HG02870 (cell line): ENCODE measurements at regions not wholly inside any gene's neighbourhood (a gene's known extent, or its start where the extent isn't known, plus 50 kb on each side); places are given as distances from the start of the nearest gene placed in this dataset.
"Not testable (repeated sequence)": the region's sequence is repeated elsewhere in the genome, so short reads cannot be mapped to it uniquely, and the experiment has no call there.

Experiments
- ATAC-seq: cut with Tn5 transposase; IDR thresholded peaks from one replicate; pipeline ENCODE4 v1.9.1; 2021; ENCODE audit warnings: mild to moderate bottlenecking, moderate library complexity; ENCODE audit not compliant: unreplicated experiment

DNA sequence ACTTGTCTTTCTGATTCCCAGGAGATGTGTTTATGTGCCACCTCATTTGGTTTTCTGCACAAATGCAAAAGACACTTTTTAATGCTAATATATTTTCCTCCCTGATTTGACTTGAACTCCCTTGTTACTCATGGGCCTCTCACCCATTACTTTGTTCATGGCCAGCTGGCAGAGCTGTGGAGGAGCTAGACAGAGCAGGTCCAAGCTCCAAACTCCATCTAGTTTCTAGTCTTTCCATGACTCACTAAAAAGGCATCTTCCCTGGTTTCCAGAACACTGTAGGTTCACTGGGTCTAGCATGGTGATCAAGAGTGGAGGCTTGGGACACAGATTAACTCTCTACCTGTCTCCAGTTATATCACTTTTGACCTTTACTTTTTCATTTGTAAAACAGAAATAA is 161.0 kb upstream of the SLC28A3 start:
- ATAC-seq, result no peak

- no peak for ATAC-seq
These were observed 161.5 kb upstream of the SLC28A3 start for GRCh38 chr9:84502066-84502465.

- ATAC-seq, result no peak
These were observed 163.8 kb upstream of the SLC28A3 start for GRCh38 chr9:84504360-84504759.

- no peak for ATAC-seq
These were observed 157.9 kb upstream of the NTRK2 start for GRCh38 chr9:84511651-84512050.

GRCh38 chr9:84512493-84512892 is 157.0 kb upstream of the NTRK2 start:
- ATAC-seq, result no peak

DNA sequence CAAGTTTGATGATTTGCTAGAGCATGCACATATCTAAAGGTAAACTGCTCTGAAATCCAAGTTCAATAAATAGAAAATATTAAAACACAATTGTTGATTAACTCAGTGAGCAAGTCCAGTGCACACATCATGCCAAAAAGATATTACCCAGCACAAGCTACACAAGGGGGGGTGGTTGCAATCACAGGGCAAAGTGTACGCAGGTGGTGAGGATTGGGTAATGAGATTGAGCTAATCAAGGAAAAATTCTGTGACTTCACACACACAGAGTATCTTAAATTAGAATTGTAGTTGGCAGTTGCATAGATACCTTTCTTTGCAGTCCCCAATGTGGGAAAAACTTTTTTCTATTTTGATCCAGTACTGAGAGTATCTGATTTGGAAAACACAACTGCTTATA is 156.1 kb upstream of the NTRK2 start:
- ATAC-seq, result no peak

DNA sequence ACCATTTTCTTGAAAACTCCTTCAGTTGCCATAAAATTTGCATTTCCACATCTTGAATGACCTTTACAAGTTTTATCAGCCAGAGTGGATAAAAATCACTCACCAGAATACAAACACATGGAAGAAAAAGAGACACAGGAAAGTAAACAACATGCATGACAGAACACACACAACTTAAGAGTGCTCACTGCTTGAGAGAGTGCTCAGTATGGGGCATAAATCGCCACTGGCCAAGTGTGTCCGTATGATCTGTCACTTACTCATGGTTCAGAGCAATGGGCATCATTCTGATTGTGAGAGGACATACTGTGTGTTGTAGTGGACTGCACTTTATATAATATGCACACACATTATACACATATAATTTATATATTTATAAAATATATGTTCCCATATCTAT is 155.6 kb upstream of the NTRK2 start:
- ATAC-seq, result no peak

GRCh38 chr9:84514421-84514820 is 155.1 kb upstream of the NTRK2 start:
- no peak for ATAC-seq

DNA sequence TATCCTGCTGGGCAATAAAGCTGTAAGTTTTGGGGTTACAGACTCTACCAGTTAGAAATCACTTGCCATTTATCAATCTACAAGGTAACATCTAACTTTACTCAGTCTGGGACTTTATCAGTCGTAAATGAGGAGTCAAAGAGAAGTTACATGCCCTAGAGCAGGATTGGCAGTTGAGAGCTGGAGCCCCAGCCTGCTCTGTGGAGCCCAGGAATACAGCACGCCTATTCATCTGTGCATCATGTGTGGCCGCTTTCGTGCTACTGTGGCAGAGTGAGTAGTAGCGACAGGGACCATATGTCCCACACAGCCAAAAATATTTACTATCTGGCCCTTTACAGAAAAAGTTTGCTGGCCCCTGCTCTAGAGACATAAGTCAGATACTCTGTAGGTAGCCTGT is 152.5 kb upstream of the NTRK2 start:
- ATAC-seq, result no peak

- ATAC-seq, result no peak
These were observed 150.1 kb upstream of the NTRK2 start for GRCh38 chr9:84519413-84519812.

- no peak for ATAC-seq
These were observed 148.3 kb upstream of the NTRK2 start for GRCh38 chr9:84521208-84521607.

DNA sequence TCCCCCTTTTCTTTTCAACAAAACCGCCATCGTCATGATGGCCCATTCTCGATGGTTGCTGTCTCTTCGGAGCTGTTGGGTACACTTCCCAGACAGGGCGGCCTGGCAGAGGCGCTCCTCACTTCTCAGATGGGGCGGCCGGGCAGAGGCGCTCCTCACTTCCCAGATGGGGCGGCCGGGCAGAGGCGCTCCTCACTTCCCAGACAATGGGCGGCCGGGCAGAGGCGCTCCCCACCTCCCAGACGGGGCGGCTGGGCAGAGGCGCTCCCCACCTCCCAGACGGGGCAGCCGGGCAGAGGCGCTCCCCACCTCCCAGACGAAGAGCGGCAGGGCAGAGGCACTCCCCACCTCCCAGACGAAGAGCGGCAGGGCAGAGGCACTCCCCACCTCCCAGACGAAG is 143.3 kb upstream of the NTRK2 start:
- not testable (repeated sequence) for ATAC-seq

DNA sequence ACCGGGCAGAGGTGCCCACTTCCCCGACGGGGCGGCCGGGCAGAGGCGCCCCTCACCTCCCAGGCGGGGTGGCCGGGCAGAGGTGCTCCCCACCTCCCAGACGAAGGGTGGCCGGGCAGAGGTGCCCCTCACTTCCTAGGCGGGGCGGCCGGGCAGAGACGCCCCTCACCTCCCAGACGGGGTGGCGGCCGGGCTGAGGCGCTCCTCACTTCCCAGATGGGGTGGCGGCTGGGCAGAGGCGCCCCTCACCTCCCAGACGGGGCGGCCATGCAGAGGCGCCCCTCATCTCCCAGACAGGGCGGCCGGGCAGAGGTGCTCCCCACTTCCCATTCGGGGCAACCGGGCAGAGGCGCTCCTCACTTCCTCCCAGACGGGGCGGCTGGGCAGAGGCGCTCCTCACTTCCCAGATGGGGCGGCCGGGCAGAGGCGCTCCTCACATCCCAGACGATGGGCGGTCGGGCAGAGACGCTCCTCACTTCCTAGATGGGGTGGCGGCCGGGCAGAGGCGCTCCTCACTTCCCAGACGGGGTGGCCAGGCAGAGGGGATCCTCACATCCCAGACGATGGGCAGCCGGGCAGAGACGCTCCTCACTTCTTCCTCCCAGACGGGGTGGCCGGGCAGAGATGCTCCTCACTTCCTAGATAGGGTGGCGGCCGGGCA is 142.3 kb upstream of the NTRK2 start:
- not testable (repeated sequence) for ATAC-seq

- ATAC-seq, result not testable (repeated sequence)
These were observed 133.6 kb upstream of the NTRK2 start for GRCh38 chr9:84535973-84536372.

GRCh38 chr9:84538879-84539278 is 130.7 kb upstream of the NTRK2 start:
- no peak for ATAC-seq

DNA sequence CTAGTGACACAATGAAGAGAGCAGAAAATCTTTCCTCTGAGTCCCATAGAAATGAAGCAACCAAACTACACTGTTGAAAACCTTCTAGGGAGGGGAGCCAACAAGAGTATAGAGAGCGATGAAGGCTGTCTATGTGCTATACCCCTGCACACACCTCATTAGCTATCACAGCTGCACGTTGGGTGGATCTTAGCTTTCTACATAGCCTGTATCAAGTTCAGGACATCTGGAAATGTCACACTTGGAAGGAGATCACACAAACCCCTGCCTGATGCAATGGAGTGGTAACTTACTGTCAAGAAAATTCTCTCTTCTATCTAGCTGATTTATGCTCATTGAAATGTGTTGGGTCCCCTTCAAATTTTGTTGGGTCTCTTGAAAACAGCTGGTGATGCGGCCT is 127.0 kb upstream of the NTRK2 start:
- ATAC-seq, result no peak

GRCh38 chr9:84554069-84554664 is 115.4 kb upstream of the NTRK2 start:
- ATAC-seq, result no peak

DNA sequence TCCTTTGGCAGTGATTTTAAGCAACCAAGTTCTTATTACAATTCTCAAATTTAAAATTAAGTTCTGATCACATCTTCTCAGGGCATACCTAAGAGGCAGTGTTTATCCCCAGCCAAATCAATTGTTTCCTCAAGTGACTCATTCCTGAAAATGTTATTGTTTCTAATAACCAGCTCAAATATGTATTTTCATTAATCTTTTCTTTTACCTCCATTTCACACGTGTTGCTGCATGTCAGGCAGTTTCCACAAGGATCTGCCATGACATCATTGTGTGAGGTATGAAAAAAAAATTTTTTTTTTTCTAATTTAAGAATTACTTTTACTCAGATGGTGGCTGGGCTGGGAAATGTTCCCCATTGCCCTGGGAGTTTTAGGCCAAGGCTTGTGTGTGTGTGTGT is 113.0 kb upstream of the NTRK2 start:
- no peak for ATAC-seq

- no peak for ATAC-seq
These were observed 111.8 kb upstream of the NTRK2 start for GRCh38 chr9:84557751-84558150.

- ATAC-seq, result no peak
These were observed 105.8 kb upstream of the NTRK2 start for GRCh38 chr9:84563691-84564090.

DNA sequence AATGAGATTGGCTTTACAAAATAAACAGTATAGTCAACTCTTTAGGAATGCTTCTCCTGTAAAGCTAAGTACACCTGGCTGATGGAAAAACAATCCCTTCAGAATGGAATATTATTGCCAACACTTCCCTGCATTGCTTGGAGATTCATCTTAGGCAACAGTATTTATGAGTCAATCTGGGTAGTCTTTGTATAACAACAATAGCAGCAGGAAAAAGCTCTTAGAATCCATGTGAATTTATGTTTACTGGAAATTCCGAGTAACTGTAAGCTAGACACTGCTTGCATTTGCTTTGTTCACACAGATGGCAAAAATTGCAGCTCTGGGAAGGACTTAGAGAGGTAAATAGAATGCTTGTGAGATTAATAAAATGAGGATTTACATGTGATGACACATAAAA is 101.7 kb upstream of the NTRK2 start:
- ATAC-seq, result no peak

- ATAC-seq, result no peak
These were observed 98.9 kb upstream of the NTRK2 start for GRCh38 chr9:84570482-84571154.
